ENCODE measurements at regions not wholly inside any gene's neighbourhood (a gene's known extent, or its start where the extent isn't known, plus 50 kb on each side); places are given as distances from the start of the nearest gene placed in this dataset.

DNA sequence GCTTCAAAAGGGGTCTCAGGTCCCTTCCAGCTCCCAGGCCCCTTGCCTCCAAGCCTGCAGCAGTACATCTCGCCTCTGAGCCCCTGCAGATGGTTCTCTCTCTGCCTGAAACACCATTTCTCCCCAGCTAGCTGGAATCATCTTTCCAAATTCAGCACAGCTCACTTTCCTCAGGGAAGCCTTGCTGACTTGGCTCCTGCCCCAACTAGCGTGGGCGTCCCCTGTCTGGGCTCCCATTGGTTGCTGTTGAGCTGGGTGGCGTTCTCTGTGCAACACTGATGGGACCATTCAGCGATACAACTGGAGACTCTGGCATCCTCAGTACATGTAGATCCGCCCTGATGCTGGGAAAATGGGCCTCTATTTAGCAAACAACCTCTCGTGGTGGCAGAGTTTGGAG lies 141.3 kb upstream of the IGSF21 start:
- TF ChIP-seq CTCF (conservative IDR thresholded peaks at IDR 0.05; ENCODE audit: low read length) (no peak), EZH2phosphoT487 (IDR thresholded peaks at IDR 0.05; ENCODE audit: borderline replicate concordance) (no peak)
